Activated gamma-delta T cell (primary cell): ENCODE measurements at regions not wholly inside any gene's neighbourhood (a gene's known extent, or its start where the extent isn't known, plus 50 kb on each side); places are given as distances from the start of the nearest gene placed in this dataset.

ENCODE experiments used
- DNase-seq: peaks from one replicate; lab custom pipeline; 2025; lab: John Stamatoyannopoulos, UW

DNA sequence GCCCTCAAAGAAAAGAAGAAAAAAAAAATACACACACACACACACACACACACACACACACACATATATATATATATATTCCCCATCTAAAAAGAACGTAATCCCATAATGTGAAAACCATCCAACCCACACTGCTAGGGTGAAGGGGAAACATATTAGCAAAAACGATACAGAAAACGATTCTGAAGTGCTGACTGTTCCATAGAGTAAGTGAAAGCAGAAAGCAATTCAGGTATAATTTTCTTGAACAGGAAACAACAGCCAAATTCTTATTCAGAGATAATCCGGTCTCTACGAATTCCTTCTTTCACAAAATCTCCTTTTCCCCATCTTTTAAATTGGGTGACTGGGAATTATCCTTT lies 393.5 kb downstream of the NOVA1 start:
- DNase-seq, result no peak

DNA sequence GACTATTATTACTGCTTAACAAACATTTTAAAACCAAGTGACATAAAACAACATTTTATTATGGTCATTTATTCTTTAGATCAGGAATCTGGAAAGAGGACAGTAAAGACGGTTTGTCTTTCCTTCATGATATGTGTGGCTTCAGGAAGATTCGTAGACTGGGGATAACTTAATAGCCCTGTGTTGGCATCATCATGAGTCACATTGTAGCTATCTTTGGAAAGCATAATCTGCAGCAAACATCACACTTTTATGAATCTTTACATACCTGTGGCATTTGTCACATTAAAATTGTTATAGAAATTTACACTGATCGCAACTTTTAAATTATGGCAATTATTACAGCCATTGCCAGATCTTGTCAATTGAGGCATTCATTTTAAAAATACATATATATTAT lies 397.1 kb downstream of the NOVA1 start:
- DNase-seq, result no peak

DNA sequence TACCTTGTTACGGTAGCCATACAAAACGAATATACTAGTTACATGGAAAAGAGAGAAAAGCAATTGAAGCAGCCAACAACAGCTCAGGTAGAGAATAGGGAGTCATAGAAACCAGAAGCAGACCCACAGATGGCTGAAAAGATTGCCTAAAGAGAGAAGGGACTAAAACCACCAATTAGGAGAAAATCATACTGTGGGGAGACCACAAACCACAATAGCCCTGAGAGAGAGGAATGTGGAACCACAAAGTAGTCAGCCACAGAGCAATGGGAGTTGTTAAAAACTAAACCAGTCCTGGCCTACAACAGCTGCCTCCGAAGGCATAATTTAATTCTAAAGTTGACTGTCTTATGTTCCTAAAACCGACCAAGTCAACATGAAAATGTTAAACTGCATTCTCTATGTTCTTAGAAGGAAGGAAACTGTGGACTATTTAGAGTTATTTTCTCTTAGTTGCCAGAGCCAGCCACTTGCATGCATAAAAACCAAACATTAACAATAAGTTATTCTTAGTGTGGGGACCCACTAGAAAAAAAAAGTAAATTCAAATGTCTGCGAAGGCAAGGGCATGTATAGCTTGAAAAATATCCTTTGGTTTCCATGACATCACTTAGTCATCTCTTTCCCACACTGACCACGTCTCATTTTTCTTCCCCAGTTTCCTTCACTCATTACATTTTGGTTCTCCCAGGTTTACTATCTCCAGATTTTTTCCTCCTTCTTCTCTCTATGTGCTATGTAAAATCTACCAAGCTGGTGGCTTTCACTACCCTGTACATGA lies 398.1 kb downstream of the NOVA1 start:
- DNase-seq, result no peak

DNA sequence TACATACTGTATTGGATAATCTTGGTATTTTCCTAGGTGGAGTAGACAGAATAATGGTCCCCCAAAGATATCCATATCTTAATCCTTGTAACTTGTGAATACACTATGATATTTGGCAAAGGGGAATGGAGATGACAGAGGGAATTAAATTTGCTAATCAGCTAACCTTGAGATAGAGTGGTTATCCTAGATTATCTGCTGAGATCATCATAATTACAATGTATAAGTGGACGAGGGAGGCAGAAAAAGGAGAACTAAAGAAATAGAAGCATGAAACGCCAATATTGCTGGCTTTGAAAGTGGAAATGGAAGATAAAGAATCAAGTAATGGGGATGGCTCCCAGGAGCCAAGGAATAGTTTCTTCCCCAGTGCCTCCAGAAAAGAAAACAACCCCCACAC lies 398.7 kb downstream of the NOVA1 start:
- no peak for DNase-seq

DNA sequence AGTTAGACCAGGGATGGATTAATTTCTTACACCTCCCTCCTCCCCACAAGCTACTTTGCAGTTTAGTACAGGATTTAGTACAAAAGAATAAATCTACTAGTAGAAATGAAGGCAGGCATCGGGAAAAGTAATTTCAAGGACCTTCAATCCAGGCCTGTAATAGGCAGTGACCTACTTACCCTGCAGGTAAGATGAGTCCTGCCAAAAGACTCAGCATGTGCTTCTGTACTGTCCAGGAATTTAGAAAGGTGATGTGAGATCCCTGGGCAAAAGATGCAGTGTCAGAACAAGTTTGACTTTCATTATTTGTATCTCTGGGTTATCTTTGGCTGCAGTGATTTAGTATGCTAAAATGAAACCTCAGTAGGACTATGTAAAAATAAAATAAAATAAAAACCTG lies 403.0 kb downstream of the NOVA1 start:
- no peak for DNase-seq

DNA sequence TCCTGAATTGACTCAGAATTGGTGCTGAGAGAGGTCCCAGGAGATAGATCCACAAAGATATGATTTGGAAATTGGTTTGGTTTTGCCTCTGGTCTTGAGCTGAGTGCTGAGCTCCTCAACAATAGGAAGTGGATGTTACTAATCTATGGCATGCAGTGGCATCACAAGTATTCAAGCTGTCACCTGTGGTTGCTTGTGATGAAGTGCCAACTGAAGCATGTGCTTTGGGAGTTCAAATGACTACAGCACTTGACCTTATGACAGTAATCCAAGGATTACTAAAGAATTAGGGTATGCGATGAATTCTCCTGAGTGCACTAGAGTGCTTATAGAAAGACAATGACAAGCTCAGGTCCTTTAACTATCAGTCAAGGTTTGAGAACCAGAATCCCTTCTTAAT lies 406.2 kb downstream of the NOVA1 start:
- DNase-seq, result no peak

DNA sequence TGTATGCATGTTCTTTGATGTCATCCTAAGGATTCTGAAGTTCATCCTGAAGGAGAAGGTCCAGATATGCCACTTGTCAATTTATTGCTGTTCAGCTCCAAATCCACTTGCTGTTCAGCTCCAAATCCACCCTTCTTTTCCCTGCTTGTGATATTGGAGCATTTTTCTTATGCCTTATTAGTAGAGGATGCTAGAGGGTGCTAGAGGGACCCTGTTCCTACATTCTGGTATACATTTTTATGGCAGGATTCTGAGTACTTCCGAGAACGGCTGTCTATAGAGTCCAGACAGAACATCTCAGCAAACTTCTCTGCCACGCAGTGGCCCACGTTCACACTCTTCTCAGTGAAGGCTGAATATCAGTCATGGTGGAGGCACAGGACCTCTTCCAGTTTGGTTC lies 406.7 kb downstream of the NOVA1 start:
- no peak for DNase-seq

DNA sequence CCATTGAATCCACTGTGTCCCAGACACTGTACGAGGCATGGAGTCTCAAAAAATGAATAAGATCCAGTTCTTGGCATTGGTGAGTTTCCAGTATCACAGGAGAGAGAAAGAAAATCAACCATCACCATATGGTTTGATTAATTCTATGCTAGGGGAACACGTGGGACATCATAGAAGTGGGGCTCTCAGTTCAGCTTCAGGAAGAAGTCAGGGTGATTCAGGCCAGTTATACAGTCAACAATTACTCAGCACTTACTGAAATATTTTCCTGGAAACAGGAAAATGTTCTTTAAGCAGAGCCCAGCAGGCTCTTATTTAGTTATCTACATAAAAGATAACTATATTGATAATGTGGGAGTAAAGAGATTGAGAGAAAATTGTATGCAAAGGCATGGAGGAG lies 407.2 kb downstream of the NOVA1 start:
- DNase-seq, result no peak

DNA sequence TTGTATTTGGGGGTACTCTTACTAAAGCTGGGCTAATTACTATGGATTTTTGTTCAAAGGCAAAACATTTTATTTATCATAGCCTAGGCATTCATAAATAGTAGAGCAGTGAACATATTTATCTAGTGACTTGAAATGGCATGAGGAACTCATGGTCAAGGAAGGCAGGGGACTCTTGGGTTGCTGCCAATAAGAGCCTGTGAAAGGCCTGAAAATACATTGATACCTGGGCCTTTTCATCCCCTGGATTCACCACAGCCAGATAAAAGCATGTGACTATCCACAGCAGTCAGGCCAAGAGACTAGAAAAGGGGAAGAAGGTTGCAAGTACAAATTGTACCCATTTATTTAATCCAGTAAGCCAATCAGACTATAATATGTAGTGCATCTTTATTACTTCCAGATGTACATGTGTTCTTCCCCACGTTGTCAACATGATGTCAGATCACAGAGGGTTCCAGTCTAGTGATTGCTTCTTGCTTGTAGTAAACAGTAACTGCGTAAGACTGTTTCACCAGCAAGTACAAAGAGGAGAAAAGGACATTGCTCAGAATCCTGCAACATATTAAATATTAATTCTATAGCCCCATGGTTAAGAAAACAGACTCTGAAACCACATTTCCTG lies 409.7 kb downstream of the NOVA1 start:
- DNase-seq, result no peak

DNA sequence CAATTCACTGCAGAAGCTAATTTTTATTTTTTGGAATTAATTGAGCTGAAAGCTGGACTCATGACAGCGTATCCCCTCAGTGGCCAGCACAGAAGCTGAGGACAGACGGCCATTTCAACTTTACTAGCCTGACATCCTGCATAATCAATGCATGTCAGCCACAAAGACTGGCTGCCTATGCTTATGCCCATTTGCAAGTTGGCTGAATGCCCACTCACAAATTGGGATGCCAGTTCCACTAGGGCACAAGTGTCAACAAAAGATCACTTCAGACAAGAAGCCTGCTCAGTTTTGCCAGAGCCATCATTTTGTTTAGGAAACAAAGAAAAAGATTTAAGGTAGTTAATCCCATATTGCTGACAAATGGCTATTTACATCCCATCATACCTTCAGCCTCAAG lies 417.6 kb downstream of the NOVA1 start:
- no peak for DNase-seq

DNA sequence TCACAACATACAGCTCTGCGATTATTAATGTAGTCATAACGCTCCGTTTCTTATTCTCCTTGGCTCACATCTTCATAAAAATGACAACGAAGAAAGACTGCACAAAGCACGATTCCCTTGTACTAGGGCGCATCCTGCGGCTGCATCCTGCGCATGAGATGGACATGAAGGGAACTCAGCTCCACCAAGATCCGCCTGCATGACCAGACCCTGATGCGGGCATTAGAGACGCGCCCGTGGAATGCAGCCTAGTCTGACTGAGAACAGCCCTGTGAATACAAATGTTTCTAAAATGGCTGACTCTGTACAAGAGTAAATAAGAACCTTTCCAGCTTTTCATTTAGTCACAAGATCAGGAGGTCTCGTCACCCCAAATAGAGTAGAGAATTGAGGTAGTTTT lies 422.2 kb downstream of the NOVA1 start:
- DNase-seq, result no peak

DNA sequence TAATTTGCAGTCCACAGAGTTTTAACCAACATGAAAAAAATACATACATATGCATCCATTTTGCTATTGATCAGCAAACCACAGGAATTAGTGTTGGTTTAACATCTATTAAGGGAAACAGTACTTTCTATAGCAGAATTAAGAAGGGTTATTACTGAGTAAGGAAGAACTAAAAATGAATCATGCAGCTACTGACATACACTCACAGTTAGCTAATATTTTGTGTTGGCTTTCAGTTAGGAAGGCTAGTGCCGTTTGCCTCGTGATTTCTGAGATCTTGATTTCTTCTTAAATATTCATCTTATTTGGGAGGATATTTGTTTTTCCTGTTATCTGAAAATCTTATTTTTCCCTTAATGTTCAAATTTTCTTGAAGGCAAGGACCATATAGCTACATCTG lies 423.4 kb downstream of the NOVA1 start:
- no peak for DNase-seq

DNA sequence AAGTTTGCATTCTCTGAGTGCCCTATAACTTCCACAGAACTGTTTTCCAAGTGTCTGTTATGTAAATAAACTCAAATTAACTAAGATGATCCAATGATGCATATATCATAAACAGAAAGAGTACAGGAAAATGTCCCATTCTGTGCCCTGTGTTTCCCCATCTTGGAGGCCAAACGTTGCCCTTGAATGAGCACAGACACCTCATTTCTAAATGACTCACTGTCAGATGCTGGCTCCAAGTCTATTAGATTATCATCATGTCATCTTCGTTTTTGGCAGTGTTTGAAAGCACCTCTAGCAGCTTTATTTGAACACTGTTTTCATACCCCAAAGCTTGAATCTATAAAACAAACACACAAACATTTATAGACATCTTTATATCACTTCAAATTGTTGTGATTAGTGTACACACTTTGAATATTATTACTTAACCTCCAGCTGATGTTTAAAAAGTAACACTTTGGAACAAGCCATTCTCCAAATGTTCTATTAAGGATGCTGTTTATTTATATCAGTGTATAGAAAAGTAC lies 424.2 kb downstream of the NOVA1 start:
- no peak for DNase-seq

DNA sequence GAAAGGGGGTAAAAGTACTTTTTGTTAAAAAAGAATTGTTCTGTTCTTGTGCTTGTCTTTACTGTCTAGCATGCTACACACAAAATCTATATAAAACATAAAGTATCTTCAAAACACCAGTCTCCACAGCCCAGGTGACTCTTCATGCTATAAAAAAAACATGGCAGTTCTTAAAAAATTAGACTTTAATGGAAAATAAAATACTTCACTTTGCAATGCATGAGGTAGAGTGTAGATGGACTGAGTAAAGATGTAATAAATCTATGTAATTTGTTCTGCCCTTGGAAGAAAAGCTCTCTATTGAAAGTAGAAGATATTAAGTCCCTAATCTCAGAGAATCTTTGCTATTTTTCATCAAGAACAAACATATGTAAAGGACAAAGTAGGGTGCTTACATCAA lies 425.4 kb downstream of the NOVA1 start:
- DNase-seq, result no peak

DNA sequence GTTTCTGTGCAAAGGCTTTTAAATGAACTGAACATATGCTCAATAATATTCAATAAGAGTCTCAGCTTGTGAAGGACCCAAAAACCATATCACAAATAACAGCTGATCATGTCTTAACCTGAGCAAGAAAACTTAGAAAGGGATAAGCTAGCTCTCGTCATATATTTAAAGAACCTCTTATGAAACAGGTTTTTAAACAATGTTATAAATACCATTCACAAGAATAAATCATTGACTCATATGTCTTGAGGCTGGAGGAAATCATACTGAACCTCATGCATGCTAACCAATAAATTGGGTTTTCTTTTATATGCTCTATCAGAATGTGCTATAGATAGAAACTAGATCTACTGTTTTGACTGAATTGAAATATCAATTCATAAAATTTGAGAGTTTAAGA lies 426.9 kb downstream of the NOVA1 start:
- DNase-seq, result no peak

DNA sequence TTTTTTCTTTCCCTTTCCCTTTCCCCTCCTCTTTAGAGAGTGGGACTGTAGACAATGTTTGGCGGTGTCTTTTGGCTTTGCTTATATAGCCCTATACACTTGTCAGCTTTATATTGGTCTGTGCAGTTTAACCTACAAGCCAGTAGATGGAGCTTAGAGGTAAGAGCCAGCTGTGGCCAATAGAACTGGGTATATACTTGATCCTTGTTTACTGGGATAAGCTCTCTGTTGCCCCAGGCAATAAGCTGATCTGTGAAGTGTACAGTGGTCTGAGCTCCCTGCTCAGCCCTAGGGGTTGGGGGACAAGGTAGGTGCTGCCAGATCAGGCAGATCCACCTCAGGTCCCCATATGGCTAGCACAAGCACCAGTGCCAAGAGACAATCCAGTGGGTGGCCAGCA lies 434.1 kb downstream of the NOVA1 start:
- no peak for DNase-seq

DNA sequence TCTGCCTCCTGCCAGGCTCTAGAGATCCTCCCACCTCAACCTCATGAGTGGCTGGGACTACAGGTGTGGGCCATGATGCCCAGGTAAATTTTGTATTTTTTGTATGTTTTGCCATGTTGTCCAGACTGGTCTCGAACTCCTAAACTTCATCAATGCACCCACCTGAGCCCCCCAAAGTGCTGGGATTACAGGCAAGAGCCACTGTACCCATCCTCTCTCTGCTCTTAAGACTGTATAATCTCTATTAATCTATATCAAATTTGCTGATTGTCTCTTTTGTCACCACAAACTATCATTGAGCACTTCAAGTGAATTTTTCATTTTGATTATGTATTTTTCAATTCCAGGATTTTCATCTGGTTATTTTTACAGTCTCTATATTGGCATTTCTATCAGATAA lies 440.3 kb downstream of the NOVA1 start:
- DNase-seq, result no peak

DNA sequence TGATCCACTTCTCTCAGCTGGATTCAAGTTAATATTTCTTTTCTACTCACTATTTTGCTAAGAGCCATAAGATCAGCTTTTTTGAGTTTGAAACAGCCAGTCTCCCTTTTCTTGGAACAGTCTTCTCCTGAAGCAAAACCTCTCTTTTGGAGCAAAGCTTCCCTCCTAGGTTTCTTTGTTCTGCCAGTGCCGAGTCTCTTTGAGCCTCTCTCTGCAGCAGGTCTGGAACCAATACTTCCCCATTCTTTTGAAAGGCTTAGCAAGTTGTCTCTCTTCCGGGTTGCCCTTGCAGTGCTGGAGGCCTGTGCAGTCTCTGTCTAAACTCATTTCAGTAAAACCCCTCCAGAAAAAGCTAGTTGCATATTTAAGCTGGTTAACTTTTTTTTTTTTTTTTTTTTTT lies 454.8 kb downstream of the NOVA1 start:
- DNase-seq, result no peak

DNA sequence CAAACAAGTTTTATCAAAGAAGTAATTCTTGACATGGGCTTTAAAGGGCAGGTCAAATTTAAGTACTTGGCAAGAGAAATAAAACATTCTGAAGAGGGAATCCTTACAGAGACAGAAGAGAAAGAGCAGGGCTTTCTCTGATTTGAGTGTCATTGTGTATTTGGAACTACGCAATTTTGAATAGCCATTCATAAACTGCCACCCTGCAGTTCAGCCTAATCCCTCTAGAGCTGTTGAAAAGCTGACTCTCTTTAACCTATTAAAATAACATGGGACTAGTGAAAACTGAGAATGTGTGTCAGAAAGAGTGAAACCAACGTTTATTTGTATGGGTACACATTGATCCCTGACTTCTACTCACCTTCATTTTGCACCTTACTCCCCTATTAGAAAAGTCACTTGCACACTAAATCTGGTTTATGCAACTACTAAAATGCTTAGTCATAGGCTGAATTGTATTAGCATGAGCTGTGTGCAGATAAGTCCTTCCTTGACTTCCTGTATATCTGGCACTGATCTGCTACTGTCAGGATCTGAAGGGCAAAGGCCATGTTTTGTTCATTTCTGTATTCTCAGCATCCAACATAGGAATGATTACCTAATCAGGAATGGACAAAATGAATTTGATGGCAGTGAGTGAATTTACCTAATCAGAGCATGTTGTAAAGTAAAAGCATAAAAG lies 458.9 kb downstream of the NOVA1 start:
- DNase-seq, result no peak

DNA sequence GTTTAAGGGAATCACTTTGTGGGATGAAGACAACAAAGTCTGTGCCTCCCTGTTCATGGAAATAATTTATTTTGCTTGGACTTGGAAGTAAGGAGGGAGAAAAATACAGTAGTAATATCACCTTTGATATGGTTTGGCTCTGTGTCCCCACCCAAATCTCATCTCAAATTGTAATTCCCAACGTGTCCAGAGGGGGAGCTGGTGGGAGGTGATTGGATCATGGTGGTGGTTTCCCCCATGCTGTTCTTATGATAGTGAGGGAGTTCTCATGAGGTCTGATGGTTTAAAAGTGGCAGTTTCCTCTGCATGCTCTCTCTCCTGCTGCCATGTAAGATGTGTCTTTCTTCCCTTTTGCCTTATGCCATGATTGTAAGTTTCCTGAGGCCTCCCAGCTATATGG lies 460.7 kb downstream of the NOVA1 start:
- no peak for DNase-seq

DNA sequence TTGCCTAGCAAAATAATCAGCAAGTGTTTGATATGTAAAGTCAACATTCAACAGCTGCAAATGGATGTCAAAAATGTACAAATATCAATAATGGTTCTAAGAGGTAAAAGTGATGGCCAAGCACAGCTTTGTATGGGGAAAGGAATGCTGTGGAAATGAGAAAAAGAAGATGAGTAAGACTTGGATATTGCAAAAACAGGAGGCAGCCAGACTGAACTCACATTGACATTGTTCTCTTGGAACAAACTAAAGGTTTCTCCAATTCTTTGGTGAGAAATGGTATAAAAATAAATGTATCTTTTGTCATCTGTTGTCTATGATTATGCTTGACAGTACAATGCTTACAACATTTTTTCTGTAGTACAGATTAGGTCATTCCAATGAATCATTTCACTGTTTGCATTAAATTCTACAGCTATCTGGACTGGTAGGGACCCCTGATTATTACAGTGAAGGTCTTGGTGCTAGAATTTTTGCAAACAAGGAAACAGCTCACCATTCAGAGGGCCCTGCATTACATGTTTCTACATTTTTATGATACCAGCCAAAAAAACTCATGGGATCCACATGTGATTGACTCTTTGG lies 465.7 kb downstream of the NOVA1 start:
- DNase-seq, result no peak

DNA sequence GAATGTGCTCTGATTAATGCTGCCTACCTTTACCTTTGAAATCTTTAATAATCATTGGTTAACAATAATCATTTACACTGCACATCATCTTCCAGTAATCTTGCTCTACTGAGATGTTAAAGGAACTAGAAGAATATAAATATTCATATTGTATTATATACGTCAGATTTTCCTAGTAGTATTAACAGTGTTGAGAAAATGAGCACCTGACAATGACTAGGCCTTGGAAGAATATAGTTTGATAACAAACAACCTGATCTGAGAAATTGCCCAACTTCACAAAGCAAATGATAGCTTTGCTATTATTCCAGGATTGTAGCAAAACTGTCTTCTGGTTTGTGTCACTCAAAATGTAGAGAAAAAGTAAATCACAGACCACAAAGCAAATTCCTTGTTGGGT lies 467.1 kb downstream of the NOVA1 start:
- no peak for DNase-seq
